Natural killer cell (primary cell): ENCODE measurements at regions not wholly inside any gene's neighbourhood (a gene's known extent, or its start where the extent isn't known, plus 50 kb on each side); places are given as distances from the start of the nearest gene placed in this dataset.
A peak's percentile ranks its signal among the peaks of the same experiment; 100 is the strongest.
"Not testable (repeated sequence)": the region's sequence is repeated elsewhere in the genome, so short reads cannot be mapped to it uniquely, and the experiment has no call there.

Experiments
- ATAC-seq, 3 donors: fragments of 150-1000 bp in 2 of 3; fragments of 200-7000 bp in 1 of 3; cut with Tn5 transposase; 1 replicate in 1 of 3; 2 replicates in 2 of 3; pipeline ENCODE4 v1.10.0; 2021; ENCODE audit warnings: mild to moderate bottlenecking in 2 of 3, moderate library complexity in 2 of 3
- DNase-seq, 2 donors: peaks; one replicate each; pipeline versions ENCODE4 v3.0.0 to v3.0.0-alpha.2; 2013 to 2021; ENCODE audit warnings: mixed read lengths in 1 of 2
- H3K27ac ChIP-seq: one replicate; pipeline ENCODE4 v1.5.1; 2013; ENCODE audit warnings: mild to moderate bottlenecking, low read length
- H3K27me3 ChIP-seq: one replicate; pipeline ENCODE4 v1.6.1; 2013; ENCODE audit warnings: low read length; ENCODE audit not compliant: control insufficient read depth, insufficient read depth
- H3K36me3 ChIP-seq: one replicate; pipeline ENCODE4 v1.6.1; 2013; ENCODE audit warnings: low read length; ENCODE audit not compliant: control insufficient read depth, insufficient read depth
- H3K4me1 ChIP-seq: one replicate; pipeline ENCODE4 v1.6.1; 2013; ENCODE audit warnings: low read length; ENCODE audit not compliant: control insufficient read depth, insufficient read depth
- H3K4me3 ChIP-seq: one replicate; pipeline ENCODE4 v1.5.1; 2013; ENCODE audit warnings: low read length
- H3K9me3 ChIP-seq: one replicate; pipeline ENCODE4 v1.6.1; 2013; ENCODE audit warnings: low read length; ENCODE audit not compliant: control insufficient read depth, insufficient read depth
- H3K27ac Mint-ChIP-seq, 2 donors: one replicate each; pipeline ENCODE4 v1.8.0; 2022; ENCODE audit warnings: mild to moderate bottlenecking in 2 of 2, mixed read lengths in 2 of 2, moderate library complexity in 1 of 2
- H3K27me3 Mint-ChIP-seq, 2 donors: one replicate each; pipeline ENCODE4 v1.8.0; 2022; ENCODE audit warnings: low read depth in 2 of 2, mixed read lengths in 2 of 2
- H3K36me3 Mint-ChIP-seq: one replicate; pipeline ENCODE4 v1.8.0; 2022; ENCODE audit warnings: mixed read lengths
- H3K4me1 Mint-ChIP-seq, 2 donors: one replicate each; pipeline ENCODE4 v1.8.0; 2022; ENCODE audit warnings: mixed read lengths in 2 of 2
- H3K4me3 Mint-ChIP-seq: one replicate; pipeline ENCODE4 v1.8.0; 2022; ENCODE audit warnings: mild to moderate bottlenecking, moderate library complexity, mixed read lengths
- H3K9me3 Mint-ChIP-seq, 2 donors: one replicate each; pipeline ENCODE4 v1.8.0; 2022; ENCODE audit warnings: mixed read lengths in 2 of 2
- CTCF ChIP-seq: fragments of 200-600 bp; IDR thresholded peaks from one replicate; pipeline ENCODE4 v1.8.0; 2022; ENCODE audit warnings: antibody characterized with exemption
- WGBS: methylation state at CpG from one replicate; pipeline ENCODE4 v1.1.7; 2013; ENCODE audit warnings: missing lambda C conversion rate; ENCODE audit not compliant: insufficient coverage; 5-methylcytosine and 5-hydroxymethylcytosine counted together
- intact Hi-C: fragments of 100-400 bp; cut with micrococcal nuclease; formaldehyde crosslinking; loops from one replicate; pipeline ENCODE4 v1.14.2; 2022

GRCh38 chr10:30726783-30727414, 97.3 kb upstream of the LYZL2 start:
- ATAC-seq (peak; percentile 91 to 97 (median 96)), DNase-seq (peak; percentile 79 to 92)
- H3K9me3 Mint-ChIP-seq, H3K4me3 ChIP-seq, H3K27me3 Mint-ChIP-seq, H3K9me3 ChIP-seq, H3K4me1 Mint-ChIP-seq, H3K27me3 ChIP-seq, H3K27ac ChIP-seq, H3K36me3 ChIP-seq, H3K4me3 Mint-ChIP-seq, H3K27ac Mint-ChIP-seq, H3K4me1 ChIP-seq, H3K36me3 Mint-ChIP-seq: not testable (repeated sequence)
- intact Hi-C loops, result loop anchor here (1.0 kb wide), 2 partner anchors 1043 to 1081 kb away; no protein-coding TSS in a partner anchor
- peak; percentile 80 for TF ChIP-seq CTCF
- WGBS, result 2% methylated on average over 16 of the region's 19 CpGs

GRCh38 chr10:30725661-30726060, 96.1 kb upstream of the LYZL2 start:
- no peaks in the 10 kb centered on the region for H3K9me3 ChIP-seq
- WGBS, result 93% methylated on average over 10 of the region's 10 CpGs
- H3K27ac ChIP-seq, result no peak overlapping the region
- H3K27me3 ChIP-seq, result no peaks in the 10 kb centered on the region
- no peak overlapping the region for H3K4me3 ChIP-seq
- DNase-seq, result no peak
- Mint-ChIP-seq H3K27me3 (peaks cover 0 to 6% of the 10 kb centered on the region in 2 donors), H3K9me3 (no peaks in the 10 kb centered on the region), H3K27ac (no peak overlapping the region), H3K36me3 (no peaks in the 10 kb centered on the region), H3K4me1 (no peaks in the 10 kb centered on the region), H3K4me3 (no peak overlapping the region)
- H3K36me3 ChIP-seq, result no peaks in the 10 kb centered on the region
- intact Hi-C loops, result no loop called here
- H3K4me1 ChIP-seq, result peaks cover 9% of the 10 kb centered on the region
- no peak for TF ChIP-seq CTCF
- ATAC-seq, result no peak

- no peak overlapping the region for H3K27ac Mint-ChIP-seq
- no peaks in the 10 kb centered on the region for H3K4me1 Mint-ChIP-seq
- H3K4me1 ChIP-seq, result peaks cover 9% of the 10 kb centered on the region
- no peaks in the 10 kb centered on the region for H3K9me3 ChIP-seq
- WGBS, result 87% methylated on average over 9 of the region's 9 CpGs
- no peak overlapping the region for H3K4me3 Mint-ChIP-seq
- no peaks in the 10 kb centered on the region for H3K36me3 Mint-ChIP-seq
- no peak overlapping the region for H3K27ac ChIP-seq
- H3K9me3 Mint-ChIP-seq, result no peaks in the 10 kb centered on the region
- no peak for TF ChIP-seq CTCF
- no peak overlapping the region for H3K4me3 ChIP-seq
- peaks cover 2 to 7% of the 10 kb centered on the region in 2 donors for H3K27me3 Mint-ChIP-seq
- no peaks in the 10 kb centered on the region for H3K27me3 ChIP-seq
- ATAC-seq, result no peak
- intact Hi-C loops, result no loop called here
- DNase-seq, result no peak
- H3K36me3 ChIP-seq, result no peaks in the 10 kb centered on the region
Observed at GRCh38 chr10:30724296-30724695, 94.7 kb upstream of the LYZL2 start.
